Fibroblast of lung (primary cell): ENCODE measurements at regions not wholly inside any gene's neighbourhood (a gene's known extent, or its start where the extent isn't known, plus 50 kb on each side); places are given as distances from the start of the nearest gene placed in this dataset.

Experiments used
- EZH2 ChIP-seq: IDR thresholded peaks from 2 replicates; pipeline ENCODE4 v1.5.1; 2012; ENCODE audit warnings: low read length, control low read depth, mild to moderate bottlenecking; ENCODE audit errors: missing control alignments
- TF ChIP-seq, protein P1 (sequence below), 2 donors: IDR thresholded peaks in 1 of 2; conservative IDR thresholded peaks in 1 of 2; 1 replicate in 1 of 2; 2 replicates in 1 of 2; pipeline ENCODE4 v1.5.1; 2011 to 2012; ENCODE audit warnings: low read length in 2 of 2, control low read depth in 1 of 2, inconsistent platforms in 1 of 2, low read depth in 1 of 2, mild to moderate bottlenecking in 1 of 2

DNA sequence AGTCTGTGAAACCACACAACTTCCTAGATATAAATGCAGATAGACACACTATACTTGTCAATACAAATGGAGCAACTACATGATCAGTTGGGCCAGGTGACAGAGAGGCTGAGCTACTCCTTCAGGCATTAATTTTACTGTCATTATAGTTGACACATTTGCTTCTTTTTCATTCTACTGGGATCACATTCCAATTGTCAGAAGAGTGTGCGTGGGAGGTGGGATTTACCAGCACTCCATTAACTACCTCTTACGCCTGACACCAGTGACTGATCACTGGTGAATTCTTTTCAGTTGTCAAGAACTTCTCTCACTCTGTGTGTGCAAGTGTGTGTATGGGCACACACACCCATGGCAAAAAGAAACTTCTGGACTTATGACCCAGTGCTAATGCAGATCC is 94.2 kb upstream of the DIAPH2 start:
- TF ChIP-seq EZH2 = no peak
- TF ChIP-seq, protein P1, sequence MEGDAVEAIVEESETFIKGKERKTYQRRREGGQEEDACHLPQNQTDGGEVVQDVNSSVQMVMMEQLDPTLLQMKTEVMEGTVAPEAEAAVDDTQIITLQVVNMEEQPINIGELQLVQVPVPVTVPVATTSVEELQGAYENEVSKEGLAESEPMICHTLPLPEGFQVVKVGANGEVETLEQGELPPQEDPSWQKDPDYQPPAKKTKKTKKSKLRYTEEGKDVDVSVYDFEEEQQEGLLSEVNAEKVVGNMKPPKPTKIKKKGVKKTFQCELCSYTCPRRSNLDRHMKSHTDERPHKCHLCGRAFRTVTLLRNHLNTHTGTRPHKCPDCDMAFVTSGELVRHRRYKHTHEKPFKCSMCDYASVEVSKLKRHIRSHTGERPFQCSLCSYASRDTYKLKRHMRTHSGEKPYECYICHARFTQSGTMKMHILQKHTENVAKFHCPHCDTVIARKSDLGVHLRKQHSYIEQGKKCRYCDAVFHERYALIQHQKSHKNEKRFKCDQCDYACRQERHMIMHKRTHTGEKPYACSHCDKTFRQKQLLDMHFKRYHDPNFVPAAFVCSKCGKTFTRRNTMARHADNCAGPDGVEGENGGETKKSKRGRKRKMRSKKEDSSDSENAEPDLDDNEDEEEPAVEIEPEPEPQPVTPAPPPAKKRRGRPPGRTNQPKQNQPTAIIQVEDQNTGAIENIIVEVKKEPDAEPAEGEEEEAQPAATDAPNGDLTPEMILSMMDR (conservative IDR thresholded peaks at IDR 0.05 in 1 of 2, IDR thresholded peaks at IDR 0.05 in 1 of 2; ENCODE audit: low read depth in 1 of 2, low read length in 2 of 2) = no peak
